HG02938 (cell line): ENCODE measurements at regions not wholly inside any gene's neighbourhood (a gene's known extent, or its start where the extent isn't known, plus 50 kb on each side); places are given as distances from the start of the nearest gene placed in this dataset.

Experiments
- ATAC-seq: cut with Tn5 transposase; IDR thresholded peaks from one replicate; pipeline ENCODE4 v1.9.1; 2021; ENCODE audit warnings: mild to moderate bottlenecking, moderate library complexity; ENCODE audit not compliant: unreplicated experiment

GRCh38 chr14:85438001-85438400 is 91.9 kb upstream of the FLRT2 start:
- ATAC-seq: no peak

- no peak for ATAC-seq
Observed at GRCh38 chr14:85438481-85438942, 91.4 kb upstream of the FLRT2 start.

GRCh38 chr14:85439696-85440328 is 90.1 kb upstream of the FLRT2 start:
- ATAC-seq: no peak

- ATAC-seq: no peak
Observed at GRCh38 chr14:85441909-85442643, 87.9 kb upstream of the FLRT2 start.

GRCh38 chr14:85442996-85443395 is 86.9 kb upstream of the FLRT2 start:
- no peak for ATAC-seq

- no peak for ATAC-seq
Observed at GRCh38 chr14:85444635-85445034, 85.3 kb upstream of the FLRT2 start.

- no peak for ATAC-seq
Observed at GRCh38 chr14:85445151-85445795, 84.7 kb upstream of the FLRT2 start.

GRCh38 chr14:85447883-85448282 is 82.1 kb upstream of the FLRT2 start:
- no peak for ATAC-seq

GRCh38 chr14:85451421-85451820 is 78.5 kb upstream of the FLRT2 start:
- ATAC-seq: no peak

- no peak for ATAC-seq
Observed at GRCh38 chr14:85453401-85454225, 76.3 kb upstream of the FLRT2 start.

GRCh38 chr14:85454226-85454813 is 75.6 kb upstream of the FLRT2 start:
- no peak for ATAC-seq

GRCh38 chr14:85459361-85460000 is 70.5 kb upstream of the FLRT2 start:
- no peak for ATAC-seq

GRCh38 chr14:85461432-85462133 is 68.4 kb upstream of the FLRT2 start:
- no peak for ATAC-seq

GRCh38 chr14:85463512-85463911 is 66.4 kb upstream of the FLRT2 start:
- ATAC-seq: no peak

GRCh38 chr14:85464135-85464895 is 65.6 kb upstream of the FLRT2 start:
- ATAC-seq: no peak

- no peak for ATAC-seq
Observed at GRCh38 chr14:85466678-85467077, 63.3 kb upstream of the FLRT2 start.

- no peak for ATAC-seq
Observed at GRCh38 chr14:85468816-85469215, 61.1 kb upstream of the FLRT2 start.

- no peak for ATAC-seq
Observed at GRCh38 chr14:85471156-85471555, 58.8 kb upstream of the FLRT2 start.

- ATAC-seq: no peak
Observed at GRCh38 chr14:85471744-85472143, 58.2 kb upstream of the FLRT2 start.
